ENCODE measurements at regions not wholly inside any gene's neighbourhood (a gene's known extent, or its start where the extent isn't known, plus 50 kb on each side); places are given as distances from the start of the nearest gene placed in this dataset.

DNA sequence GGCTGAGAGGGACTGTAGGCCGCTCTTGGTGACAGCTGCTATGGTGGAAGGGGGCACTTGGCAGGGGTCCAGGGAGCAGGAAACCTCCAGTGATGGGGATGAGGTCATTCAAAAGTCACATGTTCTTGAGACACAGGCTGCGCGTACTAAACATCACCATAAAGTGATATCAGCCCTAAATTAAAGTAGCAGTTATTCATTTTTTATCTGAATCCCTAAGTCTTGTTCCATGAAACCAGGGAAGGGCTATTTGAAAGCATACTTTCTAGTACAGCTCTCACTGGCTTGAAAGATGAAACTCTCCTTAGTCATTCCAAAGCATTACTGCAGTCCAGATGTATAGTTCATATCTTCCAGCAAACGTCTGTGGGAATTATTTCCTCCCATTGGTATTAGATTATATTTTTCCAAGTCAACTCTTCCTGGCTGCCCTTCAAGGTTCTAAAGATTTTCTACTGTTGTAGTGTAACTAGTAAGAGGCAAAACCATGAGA lies 373.1 kb downstream of the CD109 start:
- Histone ChIP-seq H3K9me3 (ENCODE audit: control insufficient read depth in 2 of 2, insufficient read depth in 1 of 2, low read length in 1 of 2) (no peaks in the 10 kb centered on the region), H3K36me3 (ENCODE audit: control insufficient read depth in 2 of 2, insufficient read depth in 2 of 2, low read length in 1 of 2) (no peaks in the 10 kb centered on the region), H3K27ac (ENCODE audit: low read depth in 1 of 2, low read length in 1 of 2) (no peak overlapping the region), H3K27me3 (ENCODE audit: control insufficient read depth in 2 of 2, insufficient read depth in 1 of 2, low read length in 1 of 2) (no peaks in the 10 kb centered on the region), H3K4me1 (ENCODE audit: control insufficient read depth in 2 of 2, insufficient read depth in 2 of 2, low read length in 2 of 2) (no peaks in the 10 kb centered on the region), H3K4me3 (ENCODE audit: low read length in 2 of 2) (no peak overlapping the region)
- DNase-seq (ENCODE audit: low read depth in 6 of 9, low spot score in 9 of 9) = no peak
- 92% methylated on average over 4 of the region's 4 CpGs for WGBS

DNA sequence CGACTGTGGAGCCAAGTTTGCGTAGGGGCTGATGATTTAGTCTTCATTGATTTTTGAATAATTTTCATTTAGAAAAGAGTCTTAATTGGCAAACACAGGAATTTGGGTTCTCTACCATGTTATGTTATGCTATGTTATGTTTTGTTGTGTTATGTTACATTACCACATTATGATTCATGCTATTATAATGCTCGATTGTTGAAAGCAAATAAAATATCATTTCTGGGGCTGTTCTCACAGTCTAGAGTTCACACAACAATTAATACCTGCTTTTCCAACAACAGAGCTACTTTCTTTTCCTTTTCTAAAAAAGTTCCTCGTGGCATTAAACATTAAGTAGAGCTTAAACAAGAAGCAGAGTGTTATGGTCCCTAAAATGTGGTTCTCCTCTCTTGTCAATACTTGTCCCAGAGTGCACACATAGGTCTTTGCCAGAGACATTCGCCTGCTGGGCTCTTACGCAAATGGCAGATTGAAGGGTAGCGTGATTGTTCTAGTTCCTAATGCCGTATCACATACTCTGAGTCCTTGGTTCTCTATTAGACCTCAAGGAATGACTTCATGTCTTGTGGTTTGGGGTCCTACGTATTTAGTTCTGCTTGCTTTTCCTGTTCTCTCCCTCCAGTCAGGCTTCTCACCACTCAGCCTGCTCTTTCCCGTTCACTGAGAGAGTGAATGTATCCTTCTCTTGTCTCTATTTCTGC lies 370.3 kb downstream of the CD109 start:
- H3K27me3 ChIP-seq (ENCODE audit: control insufficient read depth in 2 of 2, insufficient read depth in 1 of 2, low read length in 1 of 2) = no peaks in the 10 kb centered on the region
- H3K4me1 ChIP-seq (ENCODE audit: control insufficient read depth in 2 of 2, insufficient read depth in 2 of 2, low read length in 2 of 2) = no peaks in the 10 kb centered on the region
- WGBS = 43% methylated on average over 10 of the region's 10 CpGs
- H3K4me3 ChIP-seq (ENCODE audit: low read length in 2 of 2) = no peak overlapping the region
- no peaks in the 10 kb centered on the region for H3K9me3 ChIP-seq (ENCODE audit: control insufficient read depth in 2 of 2, insufficient read depth in 1 of 2, low read length in 1 of 2)
- DNase-seq (ENCODE audit: low read depth in 6 of 9, low spot score in 9 of 9) = no peak
- no peak overlapping the region for H3K27ac ChIP-seq (ENCODE audit: low read depth in 1 of 2, low read length in 1 of 2)
- H3K36me3 ChIP-seq (ENCODE audit: control insufficient read depth in 2 of 2, insufficient read depth in 2 of 2, low read length in 1 of 2) = no peaks in the 10 kb centered on the region

DNA sequence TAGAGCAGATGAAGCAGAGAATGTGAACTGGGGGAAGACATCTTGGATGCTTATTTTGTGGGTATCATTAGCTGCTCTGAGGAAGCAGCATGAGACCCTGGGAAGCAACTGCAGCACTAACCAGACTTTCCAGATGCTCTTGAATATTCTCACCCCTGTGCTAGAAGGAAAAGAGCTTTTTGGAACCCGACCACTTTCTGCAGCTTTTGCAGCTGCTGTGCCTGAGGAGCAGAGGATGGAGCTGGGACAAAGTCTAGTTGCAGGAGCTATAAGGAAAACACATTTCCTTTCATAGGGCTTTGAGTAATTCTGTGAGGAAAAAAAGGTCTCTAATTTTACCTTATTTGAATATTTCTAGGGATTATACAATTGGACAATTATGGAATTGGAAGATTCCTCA lies 369.7 kb downstream of the CD109 start:
- Histone ChIP-seq H3K4me1 (ENCODE audit: control insufficient read depth in 2 of 2, insufficient read depth in 2 of 2, low read length in 2 of 2) (no peaks in the 10 kb centered on the region), H3K9me3 (ENCODE audit: control insufficient read depth in 2 of 2, insufficient read depth in 1 of 2, low read length in 1 of 2) (no peaks in the 10 kb centered on the region), H3K27me3 (ENCODE audit: control insufficient read depth in 2 of 2, insufficient read depth in 1 of 2, low read length in 1 of 2) (no peaks in the 10 kb centered on the region), H3K4me3 (ENCODE audit: low read length in 2 of 2) (no peak overlapping the region), H3K27ac (ENCODE audit: low read depth in 1 of 2, low read length in 1 of 2) (no peak overlapping the region), H3K36me3 (ENCODE audit: control insufficient read depth in 2 of 2, insufficient read depth in 2 of 2, low read length in 1 of 2) (no peaks in the 10 kb centered on the region)
- 79% methylated on average over 1 of the region's 1 CpG for WGBS
- DNase-seq (ENCODE audit: low read depth in 6 of 9, low spot score in 9 of 9) = no peak

DNA sequence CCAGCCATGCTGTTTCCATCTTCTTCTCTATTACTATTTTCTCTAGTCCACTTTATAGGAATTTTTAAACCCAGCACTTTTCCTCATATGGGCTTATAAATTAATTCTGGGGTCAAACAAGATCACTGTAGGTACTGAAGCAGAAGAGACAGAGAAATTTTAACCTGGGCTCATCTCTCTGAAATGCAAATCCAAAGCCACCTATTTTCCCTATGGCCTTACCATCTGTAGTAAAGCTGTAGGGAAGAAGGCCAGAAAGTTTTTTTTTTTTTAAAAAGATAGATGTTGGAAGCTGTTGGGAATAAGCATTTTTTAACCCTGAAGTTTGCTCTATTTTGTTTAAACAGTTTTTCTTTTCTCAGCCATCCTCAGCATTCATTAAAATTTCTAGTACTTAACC lies 367.4 kb downstream of the CD109 start:
- no peak overlapping the region for H3K27ac ChIP-seq (ENCODE audit: low read depth in 1 of 2, low read length in 1 of 2)
- no peak for DNase-seq (ENCODE audit: low read depth in 6 of 9, low spot score in 9 of 9)
- H3K36me3 ChIP-seq (ENCODE audit: control insufficient read depth in 2 of 2, insufficient read depth in 2 of 2, low read length in 1 of 2) = no peaks in the 10 kb centered on the region
- H3K27me3 ChIP-seq (ENCODE audit: control insufficient read depth in 2 of 2, insufficient read depth in 1 of 2, low read length in 1 of 2) = no peaks in the 10 kb centered on the region
- no peaks in the 10 kb centered on the region for H3K4me1 ChIP-seq (ENCODE audit: control insufficient read depth in 2 of 2, insufficient read depth in 2 of 2, low read length in 2 of 2)
- H3K4me3 ChIP-seq (ENCODE audit: low read length in 2 of 2) = no peak overlapping the region
- no peaks in the 10 kb centered on the region for H3K9me3 ChIP-seq (ENCODE audit: control insufficient read depth in 2 of 2, insufficient read depth in 1 of 2, low read length in 1 of 2)

DNA sequence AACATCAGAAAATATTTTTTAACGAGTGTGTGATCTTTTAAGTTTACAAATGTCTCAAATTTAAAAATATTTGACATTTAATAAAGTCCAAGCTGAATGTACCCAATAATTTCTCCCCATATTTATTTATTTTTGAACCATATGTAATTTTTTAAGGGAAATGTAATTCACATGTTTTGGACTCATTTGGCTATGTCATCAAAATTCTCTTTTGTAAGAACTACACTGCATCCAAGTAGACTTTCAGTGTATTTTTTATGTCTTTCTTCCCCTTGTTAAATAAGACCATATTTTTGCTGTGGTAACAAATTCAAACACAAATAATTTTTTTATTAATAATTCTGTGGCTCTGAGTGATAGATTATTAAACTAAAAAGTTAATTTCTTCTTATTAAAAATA lies 365.2 kb downstream of the CD109 start:
- Histone ChIP-seq H3K4me3 (ENCODE audit: low read length in 2 of 2) (no peak overlapping the region), H3K4me1 (ENCODE audit: control insufficient read depth in 2 of 2, insufficient read depth in 2 of 2, low read length in 2 of 2) (no peaks in the 10 kb centered on the region), H3K27ac (ENCODE audit: low read depth in 1 of 2, low read length in 1 of 2) (no peak overlapping the region), H3K36me3 (ENCODE audit: control insufficient read depth in 2 of 2, insufficient read depth in 2 of 2, low read length in 1 of 2) (no peaks in the 10 kb centered on the region), H3K9me3 (ENCODE audit: control insufficient read depth in 2 of 2, insufficient read depth in 1 of 2, low read length in 1 of 2) (no peaks in the 10 kb centered on the region), H3K27me3 (ENCODE audit: control insufficient read depth in 2 of 2, insufficient read depth in 1 of 2, low read length in 1 of 2) (no peaks in the 10 kb centered on the region)
- 90% methylated on average over 1 of the region's 1 CpG for WGBS
- no peak for DNase-seq (ENCODE audit: low read depth in 6 of 9, low spot score in 9 of 9)

DNA sequence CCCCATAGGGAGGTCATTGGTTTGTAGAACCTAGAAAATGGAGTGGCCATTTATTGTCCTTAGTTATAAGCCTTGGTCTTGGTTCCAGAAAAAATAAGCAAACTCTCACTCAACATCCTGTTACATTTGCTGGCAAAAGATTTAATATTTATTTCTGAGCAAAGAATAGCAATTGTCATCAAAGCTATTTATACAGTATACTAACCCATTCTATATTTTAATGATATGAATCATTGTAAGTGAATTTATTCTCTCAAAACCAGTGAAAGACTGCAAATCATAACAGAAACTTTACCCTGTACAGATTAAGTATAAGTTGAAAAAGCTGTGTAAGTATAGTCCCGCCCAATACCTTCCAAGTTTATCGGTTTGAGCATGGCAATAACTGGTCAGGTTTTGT lies 364.4 kb downstream of the CD109 start:
- no peaks in the 10 kb centered on the region for H3K27me3 ChIP-seq (ENCODE audit: control insufficient read depth in 2 of 2, insufficient read depth in 1 of 2, low read length in 1 of 2)
- H3K9me3 ChIP-seq (ENCODE audit: control insufficient read depth in 2 of 2, insufficient read depth in 1 of 2, low read length in 1 of 2) = no peaks in the 10 kb centered on the region
- no peaks in the 10 kb centered on the region for H3K4me1 ChIP-seq (ENCODE audit: control insufficient read depth in 2 of 2, insufficient read depth in 2 of 2, low read length in 2 of 2)
- WGBS = 91% methylated on average over 2 of the region's 2 CpGs
- no peak overlapping the region for H3K27ac ChIP-seq (ENCODE audit: low read depth in 1 of 2, low read length in 1 of 2)
- no peak overlapping the region for H3K4me3 ChIP-seq (ENCODE audit: low read length in 2 of 2)
- no peak for DNase-seq (ENCODE audit: low read depth in 6 of 9, low spot score in 9 of 9)
- no peaks in the 10 kb centered on the region for H3K36me3 ChIP-seq (ENCODE audit: control insufficient read depth in 2 of 2, insufficient read depth in 2 of 2, low read length in 1 of 2)

DNA sequence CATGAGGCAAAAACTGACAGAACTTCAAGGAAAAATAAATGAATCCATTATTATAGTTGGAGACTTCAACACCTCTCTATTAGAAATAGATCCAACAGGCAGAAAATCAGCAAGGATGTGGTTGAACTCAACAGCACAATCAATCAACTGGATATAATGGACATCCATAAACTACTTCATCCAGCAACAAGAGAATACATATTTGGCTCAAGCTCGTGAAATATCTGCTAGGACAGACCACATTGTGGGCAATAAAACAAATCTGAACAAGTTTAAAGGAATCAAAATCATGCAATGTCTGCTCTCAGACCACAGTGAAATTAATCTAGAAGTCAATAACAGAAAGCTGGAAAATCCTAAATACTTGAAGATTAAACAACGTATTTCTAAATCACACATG lies 362.6 kb downstream of the CD109 start:
- Histone ChIP-seq H3K36me3 (ENCODE audit: control insufficient read depth in 2 of 2, insufficient read depth in 2 of 2, low read length in 1 of 2) (no peaks in the 10 kb centered on the region), H3K4me1 (ENCODE audit: control insufficient read depth in 2 of 2, insufficient read depth in 2 of 2, low read length in 2 of 2) (no peaks in the 10 kb centered on the region), H3K27ac (ENCODE audit: low read depth in 1 of 2, low read length in 1 of 2) (no peak overlapping the region), H3K4me3 (ENCODE audit: low read length in 2 of 2) (no peak overlapping the region), H3K9me3 (ENCODE audit: control insufficient read depth in 2 of 2, insufficient read depth in 1 of 2, low read length in 1 of 2) (no peaks in the 10 kb centered on the region), H3K27me3 (ENCODE audit: control insufficient read depth in 2 of 2, insufficient read depth in 1 of 2, low read length in 1 of 2) (no peaks in the 10 kb centered on the region)
- WGBS = 90% methylated on average over 2 of the region's 2 CpGs
- DNase-seq (ENCODE audit: low read depth in 6 of 9, low spot score in 9 of 9) = no peak

DNA sequence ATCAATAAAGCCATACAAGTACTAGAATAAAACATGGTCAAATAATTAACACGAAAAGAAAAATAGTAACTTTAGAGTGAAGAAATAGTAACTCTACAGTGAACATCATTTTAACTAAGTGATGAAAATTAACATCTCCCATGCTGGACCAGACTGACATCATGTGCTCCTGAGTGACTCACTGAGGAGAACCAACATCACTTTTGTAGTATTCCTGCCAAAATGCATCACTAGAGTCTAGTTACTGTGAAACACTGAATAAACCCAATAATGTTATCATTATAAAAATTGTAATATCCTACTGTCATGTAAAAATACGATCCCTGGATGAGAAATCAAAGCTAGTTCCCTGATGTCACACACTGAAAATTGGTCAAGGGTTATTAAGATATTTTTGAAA lies 361.3 kb downstream of the CD109 start:
- 92% methylated on average over 2 of the region's 2 CpGs for WGBS

DNA sequence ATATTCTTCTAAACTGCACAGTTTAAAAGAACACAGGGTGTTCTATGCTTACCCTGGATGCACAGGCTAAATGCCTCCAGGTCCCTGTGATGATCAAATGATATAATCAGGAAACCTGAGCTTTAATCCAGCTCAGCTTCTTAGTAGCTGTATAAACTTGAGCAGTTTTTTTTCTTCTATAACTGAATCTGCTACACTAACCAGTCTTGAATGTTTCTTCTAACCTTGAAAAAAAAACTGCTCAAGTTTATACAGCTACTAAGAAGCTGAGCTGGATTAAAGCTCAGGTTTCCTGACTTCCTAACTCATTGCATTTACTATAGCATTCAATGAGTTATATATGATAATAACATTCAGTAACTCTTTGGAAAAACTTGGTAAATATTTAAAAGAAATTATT lies 358.2 kb downstream of the CD109 start:
- H3K36me3 ChIP-seq (ENCODE audit: control insufficient read depth in 2 of 2, insufficient read depth in 2 of 2, low read length in 1 of 2) = no peaks in the 10 kb centered on the region
- no peak for DNase-seq (ENCODE audit: low read depth in 6 of 9, low spot score in 9 of 9)
- no peak overlapping the region for H3K27ac ChIP-seq (ENCODE audit: low read depth in 1 of 2, low read length in 1 of 2)
- H3K4me3 ChIP-seq (ENCODE audit: low read length in 2 of 2) = no peak overlapping the region
- H3K4me1 ChIP-seq (ENCODE audit: control insufficient read depth in 2 of 2, insufficient read depth in 2 of 2, low read length in 2 of 2) = no peaks in the 10 kb centered on the region
- H3K27me3 ChIP-seq (ENCODE audit: control insufficient read depth in 2 of 2, insufficient read depth in 1 of 2, low read length in 1 of 2) = no peaks in the 10 kb centered on the region
- H3K9me3 ChIP-seq (ENCODE audit: control insufficient read depth in 2 of 2, insufficient read depth in 1 of 2, low read length in 1 of 2) = no peaks in the 10 kb centered on the region

More for the DNA sequence above, 361.3 kb downstream of the CD109 start:
- H3K36me3 ChIP-seq (ENCODE audit: control insufficient read depth in 2 of 2, insufficient read depth in 2 of 2, low read length in 1 of 2) = no peaks in the 10 kb centered on the region
- H3K27ac ChIP-seq (ENCODE audit: low read depth in 1 of 2, low read length in 1 of 2) = no peak overlapping the region
- no peaks in the 10 kb centered on the region for H3K27me3 ChIP-seq (ENCODE audit: control insufficient read depth in 2 of 2, insufficient read depth in 1 of 2, low read length in 1 of 2)
- H3K9me3 ChIP-seq (ENCODE audit: control insufficient read depth in 2 of 2, insufficient read depth in 1 of 2, low read length in 1 of 2) = no peaks in the 10 kb centered on the region
- H3K4me1 ChIP-seq (ENCODE audit: control insufficient read depth in 2 of 2, insufficient read depth in 2 of 2, low read length in 2 of 2) = no peaks in the 10 kb centered on the region
- H3K4me3 ChIP-seq (ENCODE audit: low read length in 2 of 2) = no peak overlapping the region
- no peak for DNase-seq (ENCODE audit: low read depth in 6 of 9, low spot score in 9 of 9)

All from thymus (tissue), 11 donors.